ENCODE measurements at regions not wholly inside any gene's neighbourhood (a gene's known extent, or its start where the extent isn't known, plus 50 kb on each side); places are given as distances from the start of the nearest gene placed in this dataset.

DNA sequence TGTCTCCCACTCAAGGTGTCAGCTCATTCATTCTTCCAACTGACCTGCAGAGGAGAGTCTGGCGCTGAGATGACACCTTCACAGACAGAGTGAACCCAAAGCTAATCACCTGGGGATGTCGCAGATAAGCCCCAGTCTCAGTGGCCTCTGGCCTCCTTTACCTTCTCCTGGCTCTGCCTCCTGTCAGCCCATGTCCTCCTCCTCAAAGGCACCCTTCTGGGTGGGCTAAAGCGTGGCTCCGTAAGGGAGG, 194.1 kb downstream of the MIB1 start:
- no peaks in the 10 kb centered on the region for H4K20me1 ChIP-seq (ENCODE audit: insufficient read depth)
- no peak overlapping the region for H3K9ac ChIP-seq (ENCODE audit: low read length)
- ChIA-PET CTCF (no interaction called here), RAD21 (ENCODE audit: low non-redundant PET in 1 of 2, low total read pairs in 2 of 2, uncharacterized antibody in 2 of 2, unreplicated experiment in 2 of 2) (no interaction called here), POLR2A (no interaction called here)
- DNase-seq (ENCODE audit: low read depth, low spot score) (no peak), ATAC-seq (no peak)
- intact Hi-C loops (cut with micrococcal nuclease) = no loop called here
- H3K4me1 ChIP-seq (ENCODE audit: control insufficient read depth in 1 of 2, insufficient read depth in 2 of 2, low read length in 2 of 2) = no peaks in the 10 kb centered on the region
- H3K36me3 ChIP-seq (ENCODE audit: control insufficient read depth in 1 of 2, insufficient read depth in 2 of 2, low read length in 2 of 2) = no peaks in the 10 kb centered on the region
- H3K4me3 ChIP-seq (replicated peaks in 1 of 2; ENCODE audit: low read depth in 1 of 2, low read length in 2 of 2) = no peak overlapping the region
- TF ChIP-seq ELF1 (IDR thresholded peaks at IDR 0.05; ENCODE audit: borderline replicate concordance, low read depth) (no peak), POLR2A (IDR thresholded peaks at IDR 0.05; ENCODE audit: borderline replicate concordance, extremely low read depth, insufficient read depth, insufficient read length) (no peak), ATF3 (IDR thresholded peaks at IDR 0.05) (no peak), ZNF274 (IDR thresholded peaks at IDR 0.05; ENCODE audit: low read depth, low read length) (no peak), EZH2 (IDR thresholded peaks at IDR 0.05) (no peak)
- H3K27ac ChIP-seq (ENCODE audit: low read depth, low read length) = no peak overlapping the region
- H3K79me2 ChIP-seq (ENCODE audit: insufficient read depth, low read length) = no peaks in the 10 kb centered on the region
- no peak overlapping the region for H3K4me2 ChIP-seq (ENCODE audit: low read length)
- H2AFZ ChIP-seq (ENCODE audit: low read depth, low read length, poor library complexity, severe bottlenecking) = no peak overlapping the region
- H3K27me3 ChIP-seq (ENCODE audit: insufficient read depth, low read length) = no peaks in the 10 kb centered on the region
- BruUV-seq (replicated peaks) = no TSS peak
- no peaks in the 10 kb centered on the region for H3K9me3 ChIP-seq (ENCODE audit: control insufficient read depth in 1 of 2, insufficient read depth in 1 of 2, low read depth in 1 of 2, low read length in 2 of 2)
- H3K9me2 ChIP-seq (ENCODE audit: insufficient read depth) = no peaks in the 10 kb centered on the region

- intact Hi-C loops (cut with micrococcal nuclease) = no loop called here
- no peak for DNase-seq (ENCODE audit: low read depth, low spot score)
- H3K9ac ChIP-seq (ENCODE audit: low read length) = no peak overlapping the region
- H3K27ac ChIP-seq (ENCODE audit: low read depth, low read length) = no peak overlapping the region
- CTCF ChIA-PET = no interaction called here
- no peak for ATAC-seq
- H3K9me3 ChIP-seq (ENCODE audit: control insufficient read depth in 1 of 2, insufficient read depth in 1 of 2, low read depth in 1 of 2, low read length in 2 of 2) = no peaks in the 10 kb centered on the region
- no TSS peak for BruUV-seq (replicated peaks)
- no peaks in the 10 kb centered on the region for H4K20me1 ChIP-seq (ENCODE audit: insufficient read depth)
- no peaks in the 10 kb centered on the region for H3K36me3 ChIP-seq (ENCODE audit: control insufficient read depth in 1 of 2, insufficient read depth in 2 of 2, low read length in 2 of 2)
- H3K27me3 ChIP-seq (ENCODE audit: insufficient read depth, low read length) = no peaks in the 10 kb centered on the region
- RAD21 ChIA-PET (ENCODE audit: low non-redundant PET in 1 of 2, low total read pairs in 2 of 2, uncharacterized antibody in 2 of 2, unreplicated experiment in 2 of 2) = no interaction called here
- POLR2A ChIA-PET = no interaction called here
- H3K9me2 ChIP-seq (ENCODE audit: insufficient read depth) = no peaks in the 10 kb centered on the region
- no peak overlapping the region for H3K4me2 ChIP-seq (ENCODE audit: low read length)
- no peaks in the 10 kb centered on the region for H3K79me2 ChIP-seq (ENCODE audit: insufficient read depth, low read length)
- H3K4me1 ChIP-seq (ENCODE audit: control insufficient read depth in 1 of 2, insufficient read depth in 2 of 2, low read length in 2 of 2) = no peaks in the 10 kb centered on the region; a peak in 1 of 4 replicates
- TF ChIP-seq EGR1 (IDR thresholded peaks at IDR 0.05; ENCODE audit: low read depth) (no peak), EZH2 (IDR thresholded peaks at IDR 0.05) (no peak), POLR2A (IDR thresholded peaks at IDR 0.05; ENCODE audit: borderline replicate concordance, extremely low read depth, insufficient read depth, insufficient read length) (no peak), SRF (IDR thresholded peaks at IDR 0.05; ENCODE audit: low read depth) (no peak), YY1 (IDR thresholded peaks at IDR 0.05; ENCODE audit: extremely low read depth, insufficient replicate concordance, low read depth, low read length) (no peak), FOSL1 (IDR thresholded peaks at IDR 0.05; ENCODE audit: low read depth) (no peak), ZNF274 (IDR thresholded peaks at IDR 0.05; ENCODE audit: low read depth, low read length) (no peak), ATF3 (IDR thresholded peaks at IDR 0.05) (no peak), SIN3A (IDR thresholded peaks at IDR 0.05; ENCODE audit: low read depth) (no peak), SP1 (IDR thresholded peaks at IDR 0.05; ENCODE audit: low read depth) (no peak), ZBTB33 (IDR thresholded peaks at IDR 0.05; ENCODE audit: extremely low read depth, insufficient replicate concordance, low read length) (no peak), EZH2phosphoT487 (IDR thresholded peaks at IDR 0.05; ENCODE audit: borderline replicate concordance) (no peak), ELF1 (IDR thresholded peaks at IDR 0.05; ENCODE audit: borderline replicate concordance, low read depth) (no peak)
- TF ChIP-seq, protein P1, sequence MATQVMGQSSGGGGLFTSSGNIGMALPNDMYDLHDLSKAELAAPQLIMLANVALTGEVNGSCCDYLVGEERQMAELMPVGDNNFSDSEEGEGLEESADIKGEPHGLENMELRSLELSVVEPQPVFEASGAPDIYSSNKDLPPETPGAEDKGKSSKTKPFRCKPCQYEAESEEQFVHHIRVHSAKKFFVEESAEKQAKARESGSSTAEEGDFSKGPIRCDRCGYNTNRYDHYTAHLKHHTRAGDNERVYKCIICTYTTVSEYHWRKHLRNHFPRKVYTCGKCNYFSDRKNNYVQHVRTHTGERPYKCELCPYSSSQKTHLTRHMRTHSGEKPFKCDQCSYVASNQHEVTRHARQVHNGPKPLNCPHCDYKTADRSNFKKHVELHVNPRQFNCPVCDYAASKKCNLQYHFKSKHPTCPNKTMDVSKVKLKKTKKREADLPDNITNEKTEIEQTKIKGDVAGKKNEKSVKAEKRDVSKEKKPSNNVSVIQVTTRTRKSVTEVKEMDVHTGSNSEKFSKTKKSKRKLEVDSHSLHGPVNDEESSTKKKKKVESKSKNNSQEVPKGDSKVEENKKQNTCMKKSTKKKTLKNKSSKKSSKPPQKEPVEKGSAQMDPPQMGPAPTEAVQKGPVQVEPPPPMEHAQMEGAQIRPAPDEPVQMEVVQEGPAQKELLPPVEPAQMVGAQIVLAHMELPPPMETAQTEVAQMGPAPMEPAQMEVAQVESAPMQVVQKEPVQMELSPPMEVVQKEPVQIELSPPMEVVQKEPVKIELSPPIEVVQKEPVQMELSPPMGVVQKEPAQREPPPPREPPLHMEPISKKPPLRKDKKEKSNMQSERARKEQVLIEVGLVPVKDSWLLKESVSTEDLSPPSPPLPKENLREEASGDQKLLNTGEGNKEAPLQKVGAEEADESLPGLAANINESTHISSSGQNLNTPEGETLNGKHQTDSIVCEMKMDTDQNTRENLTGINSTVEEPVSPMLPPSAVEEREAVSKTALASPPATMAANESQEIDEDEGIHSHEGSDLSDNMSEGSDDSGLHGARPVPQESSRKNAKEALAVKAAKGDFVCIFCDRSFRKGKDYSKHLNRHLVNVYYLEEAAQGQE (IDR thresholded peaks at IDR 0.05; ENCODE audit: low read depth) = no peak
- no peak overlapping the region for H3K4me3 ChIP-seq (replicated peaks in 1 of 2; ENCODE audit: low read depth in 1 of 2, low read length in 2 of 2)
- no peak overlapping the region for H2AFZ ChIP-seq (ENCODE audit: low read depth, low read length, poor library complexity, severe bottlenecking)
Observed at GRCh38 chr18:21943456-21943855, 202.9 kb downstream of the MIB1 start.

Data from HCT116 (cell line).